Mucosa of descending colon (tissue), 3 donors: ENCODE measurements at regions not wholly inside any gene's neighbourhood (a gene's known extent, or its start where the extent isn't known, plus 50 kb on each side); places are given as distances from the start of the nearest gene placed in this dataset.

Experiments
- ATAC-seq: fragments of 200-7000 bp; cut with Tn5 transposase; one replicate; pipeline ENCODE4 v1.9.1; 2020; ENCODE audit warnings: mild to moderate bottlenecking, moderate library complexity
- DNase-seq, 3 donors: peaks; one replicate each; pipeline ENCODE4 v3.0.0-alpha.2; 2020
- H3K36me3 ChIP-seq: fragments of 200-600 bp; one replicate; pipeline ENCODE4 v1.8.0; 2021; ENCODE audit warnings: low read depth, mild to moderate bottlenecking
- H3K4me1 ChIP-seq: fragments of 200-600 bp; one replicate; pipeline ENCODE4 v1.8.0; 2021; ENCODE audit warnings: low read depth, mild to moderate bottlenecking
- H3K4me3 ChIP-seq: fragments of 200-600 bp; one replicate; pipeline ENCODE4 v1.8.0; 2021; ENCODE audit warnings: mild to moderate bottlenecking
- H3K9me3 ChIP-seq: fragments of 200-600 bp; one replicate; pipeline ENCODE4 v1.8.0; 2021; ENCODE audit warnings: mild to moderate bottlenecking
- CTCF ChIP-seq: fragments of 200-600 bp; IDR thresholded peaks from one replicate; pipeline ENCODE4 v1.8.0; 2022; ENCODE audit warnings: antibody characterized with exemption, mild to moderate bottlenecking
- intact Hi-C, 2 donors: fragments of 100-400 bp; cut with DNase I in 1 of 2; cut with micrococcal nuclease in 1 of 2; formaldehyde crosslinking; loops; one replicate each; pipeline versions ENCODE4 v1.11.0 to v1.11.1; 2022; cut with DNase I, micrococcal nuclease
- donor health status: DM: no; HTN: no; CAD: no; lungs with moderate emphysema.
- donor health status: DM: no; HTN: no; CAD: no.
- donor health status: DM: no; HTN: yes; CAD: no.

DNA sequence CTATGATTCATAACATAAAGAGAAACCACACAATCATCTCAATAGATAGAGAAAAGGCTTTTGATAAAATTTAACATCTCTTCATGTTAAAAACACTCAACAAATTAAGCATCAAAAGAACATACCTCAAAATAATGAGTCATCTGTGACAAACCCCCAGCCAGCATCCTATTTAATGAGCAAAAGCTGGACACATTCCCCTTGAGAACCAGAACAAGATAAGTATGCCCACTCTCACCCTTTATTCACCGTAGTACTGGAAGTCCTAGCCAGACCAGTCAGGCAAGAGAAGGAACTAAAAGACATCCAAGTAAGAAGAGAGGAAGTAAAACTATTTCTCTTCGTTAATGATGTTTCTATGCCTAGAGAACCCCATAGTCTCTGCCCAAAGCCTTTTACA lies 507.2 kb downstream of the PABPC4L start:
- no peaks in the 10 kb centered on the region for H3K4me1 ChIP-seq
- no peak for TF ChIP-seq CTCF
- no peak overlapping the region for H3K4me3 ChIP-seq
- intact Hi-C loops: no loop called here
- H3K36me3 ChIP-seq: no peaks in the 10 kb centered on the region
- DNase-seq (no peak), ATAC-seq (no peak)
- H3K9me3 ChIP-seq: peaks cover 6% of the 10 kb centered on the region

DNA sequence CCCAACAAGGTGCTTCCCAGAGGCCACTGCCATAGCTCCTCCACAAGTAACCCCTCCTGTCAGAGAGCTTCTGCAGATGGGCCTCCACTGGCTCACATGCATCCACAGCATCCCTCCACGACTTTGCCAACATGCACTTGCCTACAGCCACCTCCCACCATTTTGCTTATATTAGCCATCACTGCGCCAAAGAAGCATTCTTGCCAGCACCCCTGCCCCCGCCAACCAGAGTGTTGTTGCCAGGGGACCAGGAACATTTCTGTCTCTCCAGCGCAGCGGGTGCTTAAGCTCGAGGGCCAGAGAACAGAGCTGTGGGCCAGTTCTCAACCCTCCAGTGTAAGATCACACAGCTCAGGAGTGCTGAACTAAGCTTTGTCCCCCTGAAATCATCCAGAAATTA lies 517.6 kb downstream of the PABPC4L start:
- ATAC-seq (no peak), DNase-seq (no peak)
- no peaks in the 10 kb centered on the region for H3K4me1 ChIP-seq
- H3K4me3 ChIP-seq: no peak overlapping the region
- intact Hi-C loops: no loop called here
- H3K9me3 ChIP-seq: peaks cover 2% of the 10 kb centered on the region
- no peak for TF ChIP-seq CTCF
- no peaks in the 10 kb centered on the region for H3K36me3 ChIP-seq

- ATAC-seq: no peak
- no peaks in the 10 kb centered on the region for H3K36me3 ChIP-seq
- no peak for TF ChIP-seq CTCF
- intact Hi-C loops: no loop called here
- H3K4me3 ChIP-seq: no peak overlapping the region
- H3K4me1 ChIP-seq: no peaks in the 10 kb centered on the region
- no peaks in the 10 kb centered on the region for H3K9me3 ChIP-seq
- no peak for DNase-seq
These were observed 519.2 kb downstream of the PCDH10 start for GRCh38 chr4:133668061-133668851.

GRCh38 chr4:133647206-133647605 lies 498.1 kb downstream of the PCDH10 start:
- ATAC-seq (no peak), DNase-seq (no peak)
- intact Hi-C loops: no loop called here
- no peaks in the 10 kb centered on the region for H3K36me3 ChIP-seq
- H3K4me3 ChIP-seq: no peak overlapping the region
- H3K4me1 ChIP-seq: no peaks in the 10 kb centered on the region
- no peaks in the 10 kb centered on the region for H3K9me3 ChIP-seq
- TF ChIP-seq CTCF: no peak

DNA sequence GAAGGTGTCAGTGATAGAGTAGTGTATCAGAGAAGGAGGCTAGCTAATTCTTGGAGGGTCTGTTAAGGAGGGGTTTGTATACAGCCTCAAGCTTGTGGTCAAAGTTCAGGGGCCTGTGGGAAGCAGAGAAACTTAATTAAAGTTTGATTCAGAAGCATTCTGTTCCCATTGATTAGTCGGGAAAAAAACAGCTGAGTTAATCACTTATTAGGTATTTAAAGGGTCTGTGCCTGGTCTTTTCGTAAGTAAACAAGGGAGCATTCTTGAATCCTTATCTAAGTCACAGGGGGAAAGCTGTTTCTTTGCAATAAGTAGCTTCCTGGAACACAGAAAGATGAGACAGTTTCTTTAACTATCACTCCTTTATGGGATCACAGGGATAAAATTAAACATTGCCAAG lies 492.1 kb downstream of the PCDH10 start:
- intact Hi-C loops: no loop called here
- no peak for DNase-seq

More for the DNA sequence above, 492.1 kb downstream of the PCDH10 start:
- no peaks in the 10 kb centered on the region for H3K36me3 ChIP-seq
- no peaks in the 10 kb centered on the region for H3K4me1 ChIP-seq
- H3K4me3 ChIP-seq: no peak overlapping the region
- no peak for ATAC-seq
- TF ChIP-seq CTCF: no peak
- H3K9me3 ChIP-seq: no peaks in the 10 kb centered on the region
